GM12872 (cell line): ENCODE measurements at regions not wholly inside any gene's neighbourhood (a gene's known extent, or its start where the extent isn't known, plus 50 kb on each side); places are given as distances from the start of the nearest gene placed in this dataset.

Experiments used
- TF ChIP-seq, protein P1 (sequence below): IDR thresholded peaks from 3 replicates; pipeline ENCODE4 v1.5.1; 2011; ENCODE audit warnings: low read depth, mild to moderate bottlenecking, low read length, moderate library complexity; ENCODE audit not compliant: insufficient read depth

- TF ChIP-seq, protein P1, sequence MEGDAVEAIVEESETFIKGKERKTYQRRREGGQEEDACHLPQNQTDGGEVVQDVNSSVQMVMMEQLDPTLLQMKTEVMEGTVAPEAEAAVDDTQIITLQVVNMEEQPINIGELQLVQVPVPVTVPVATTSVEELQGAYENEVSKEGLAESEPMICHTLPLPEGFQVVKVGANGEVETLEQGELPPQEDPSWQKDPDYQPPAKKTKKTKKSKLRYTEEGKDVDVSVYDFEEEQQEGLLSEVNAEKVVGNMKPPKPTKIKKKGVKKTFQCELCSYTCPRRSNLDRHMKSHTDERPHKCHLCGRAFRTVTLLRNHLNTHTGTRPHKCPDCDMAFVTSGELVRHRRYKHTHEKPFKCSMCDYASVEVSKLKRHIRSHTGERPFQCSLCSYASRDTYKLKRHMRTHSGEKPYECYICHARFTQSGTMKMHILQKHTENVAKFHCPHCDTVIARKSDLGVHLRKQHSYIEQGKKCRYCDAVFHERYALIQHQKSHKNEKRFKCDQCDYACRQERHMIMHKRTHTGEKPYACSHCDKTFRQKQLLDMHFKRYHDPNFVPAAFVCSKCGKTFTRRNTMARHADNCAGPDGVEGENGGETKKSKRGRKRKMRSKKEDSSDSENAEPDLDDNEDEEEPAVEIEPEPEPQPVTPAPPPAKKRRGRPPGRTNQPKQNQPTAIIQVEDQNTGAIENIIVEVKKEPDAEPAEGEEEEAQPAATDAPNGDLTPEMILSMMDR = no peak
These were observed 470.5 kb upstream of the RGS18 start for GRCh38 chr1:191687721-191688120.

- TF ChIP-seq, protein P1 = no peak
These were observed 467.3 kb upstream of the RGS18 start for GRCh38 chr1:191690931-191691330.

- TF ChIP-seq, protein P1 = no peak
These were observed 464.5 kb upstream of the RGS18 start for GRCh38 chr1:191693797-191694196.

DNA sequence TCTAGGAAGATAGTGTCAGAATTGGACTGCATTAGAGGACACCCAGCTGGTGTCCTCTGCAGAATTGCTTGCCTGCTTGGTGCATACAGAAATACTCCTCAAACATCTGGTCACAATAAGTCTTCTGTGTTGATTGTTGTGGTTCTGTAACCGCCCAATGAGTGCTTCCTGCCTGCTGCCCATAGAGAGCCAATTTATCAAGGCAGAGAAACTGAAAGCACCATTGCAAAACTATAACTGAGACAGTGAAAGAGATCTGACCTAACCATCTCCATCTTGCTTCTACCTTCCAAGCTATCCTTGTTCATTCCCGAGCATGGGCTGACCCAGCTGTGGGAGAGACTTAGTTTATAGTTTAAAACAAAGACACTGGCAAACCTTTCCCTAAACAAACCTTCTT, 462.4 kb upstream of the RGS18 start:
- TF ChIP-seq, protein P1 = no peak

GRCh38 chr1:191696354-191696753, 461.9 kb upstream of the RGS18 start:
- TF ChIP-seq, protein P1 = no peak

DNA sequence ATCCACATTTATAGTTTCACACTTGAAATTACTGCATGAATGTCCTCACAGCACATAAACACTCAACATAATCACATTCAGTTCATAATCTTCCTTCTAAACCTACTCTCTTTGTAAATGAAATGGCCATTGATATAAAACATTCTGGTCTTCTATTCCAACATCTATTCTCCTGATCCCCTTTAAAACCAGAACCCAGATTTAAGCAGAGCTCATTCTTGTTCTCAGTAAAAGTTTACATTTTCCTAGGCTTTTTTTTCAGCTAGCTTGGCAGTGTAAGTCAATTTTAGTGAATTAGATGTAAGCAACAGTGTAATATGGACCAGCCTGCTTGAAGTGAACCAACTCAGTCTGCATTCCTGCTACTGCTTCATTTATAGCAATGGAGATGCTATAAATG, 460.7 kb upstream of the RGS18 start:
- TF ChIP-seq, protein P1 = no peak

GRCh38 chr1:191698246-191698645, 460.0 kb upstream of the RGS18 start:
- TF ChIP-seq, protein P1 = no peak

- TF ChIP-seq, protein P1 = no peak
These were observed 458.9 kb upstream of the RGS18 start for GRCh38 chr1:191699343-191699742.
